ENCODE measurements at regions not wholly inside any gene's neighbourhood (a gene's known extent, or its start where the extent isn't known, plus 50 kb on each side); places are given as distances from the start of the nearest gene placed in this dataset.

- in situ Hi-C loops (cut with MboI; ENCODE audit: low pct_unique_long_range_greater_than_20kb, low sequenced_read_pairs, unreplicated experiment): no loop called here
- TF ChIP-seq, protein P1, sequence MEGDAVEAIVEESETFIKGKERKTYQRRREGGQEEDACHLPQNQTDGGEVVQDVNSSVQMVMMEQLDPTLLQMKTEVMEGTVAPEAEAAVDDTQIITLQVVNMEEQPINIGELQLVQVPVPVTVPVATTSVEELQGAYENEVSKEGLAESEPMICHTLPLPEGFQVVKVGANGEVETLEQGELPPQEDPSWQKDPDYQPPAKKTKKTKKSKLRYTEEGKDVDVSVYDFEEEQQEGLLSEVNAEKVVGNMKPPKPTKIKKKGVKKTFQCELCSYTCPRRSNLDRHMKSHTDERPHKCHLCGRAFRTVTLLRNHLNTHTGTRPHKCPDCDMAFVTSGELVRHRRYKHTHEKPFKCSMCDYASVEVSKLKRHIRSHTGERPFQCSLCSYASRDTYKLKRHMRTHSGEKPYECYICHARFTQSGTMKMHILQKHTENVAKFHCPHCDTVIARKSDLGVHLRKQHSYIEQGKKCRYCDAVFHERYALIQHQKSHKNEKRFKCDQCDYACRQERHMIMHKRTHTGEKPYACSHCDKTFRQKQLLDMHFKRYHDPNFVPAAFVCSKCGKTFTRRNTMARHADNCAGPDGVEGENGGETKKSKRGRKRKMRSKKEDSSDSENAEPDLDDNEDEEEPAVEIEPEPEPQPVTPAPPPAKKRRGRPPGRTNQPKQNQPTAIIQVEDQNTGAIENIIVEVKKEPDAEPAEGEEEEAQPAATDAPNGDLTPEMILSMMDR (IDR thresholded peaks at IDR 0.05; ENCODE audit: extremely low read depth, insufficient read depth, missing control alignments): peak; percentile 19
- no peak for DNase-seq (ENCODE audit: low spot score)
Observed at GRCh38 chr7:114310345-114311110, 104.1 kb upstream of the FOXP2 start.

- DNase-seq (ENCODE audit: low spot score): no peak
- in situ Hi-C loops (cut with MboI; ENCODE audit: low pct_unique_long_range_greater_than_20kb, low sequenced_read_pairs, unreplicated experiment): no loop called here
- TF ChIP-seq, protein P1 (IDR thresholded peaks at IDR 0.05; ENCODE audit: extremely low read depth, insufficient read depth, missing control alignments): no peak
Observed at GRCh38 chr7:114309729-114310128, 104.9 kb upstream of the FOXP2 start.

GRCh38 chr7:114303301-114303700, 111.3 kb upstream of the FOXP2 start:
- in situ Hi-C loops (cut with MboI; ENCODE audit: low pct_unique_long_range_greater_than_20kb, low sequenced_read_pairs, unreplicated experiment): no loop called here
- TF ChIP-seq, protein P1 (IDR thresholded peaks at IDR 0.05; ENCODE audit: extremely low read depth, insufficient read depth, missing control alignments): no peak
- DNase-seq (ENCODE audit: low spot score): no peak

DNA sequence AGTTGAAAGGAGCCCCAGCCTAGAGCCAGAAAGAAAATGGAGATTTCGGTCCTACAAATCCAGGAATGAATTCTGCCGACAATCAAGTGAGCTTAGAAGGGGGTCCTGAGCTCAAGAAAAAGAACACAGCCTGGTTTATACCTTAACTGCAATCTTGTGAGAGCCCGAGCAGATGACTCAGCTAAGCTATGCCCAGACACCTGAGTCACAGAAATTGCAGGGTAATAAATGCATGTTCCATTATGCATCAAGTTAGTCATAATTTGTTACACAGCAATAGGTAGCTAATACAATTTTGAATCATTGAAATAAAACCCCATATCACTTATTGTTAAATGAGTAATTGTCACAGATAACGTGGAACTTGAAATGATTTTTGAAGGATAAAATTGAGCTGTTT, 111.8 kb upstream of the FOXP2 start:
- DNase-seq (ENCODE audit: low spot score): no peak
- in situ Hi-C loops (cut with MboI; ENCODE audit: low pct_unique_long_range_greater_than_20kb, low sequenced_read_pairs, unreplicated experiment): no loop called here
- TF ChIP-seq, protein P1 (IDR thresholded peaks at IDR 0.05; ENCODE audit: extremely low read depth, insufficient read depth, missing control alignments): no peak

GRCh38 chr7:114298011-114298410, 116.6 kb upstream of the FOXP2 start:
- in situ Hi-C loops (cut with MboI; ENCODE audit: low pct_unique_long_range_greater_than_20kb, low sequenced_read_pairs, unreplicated experiment): no loop called here
- TF ChIP-seq, protein P1 (IDR thresholded peaks at IDR 0.05; ENCODE audit: extremely low read depth, insufficient read depth, missing control alignments): no peak

DNA sequence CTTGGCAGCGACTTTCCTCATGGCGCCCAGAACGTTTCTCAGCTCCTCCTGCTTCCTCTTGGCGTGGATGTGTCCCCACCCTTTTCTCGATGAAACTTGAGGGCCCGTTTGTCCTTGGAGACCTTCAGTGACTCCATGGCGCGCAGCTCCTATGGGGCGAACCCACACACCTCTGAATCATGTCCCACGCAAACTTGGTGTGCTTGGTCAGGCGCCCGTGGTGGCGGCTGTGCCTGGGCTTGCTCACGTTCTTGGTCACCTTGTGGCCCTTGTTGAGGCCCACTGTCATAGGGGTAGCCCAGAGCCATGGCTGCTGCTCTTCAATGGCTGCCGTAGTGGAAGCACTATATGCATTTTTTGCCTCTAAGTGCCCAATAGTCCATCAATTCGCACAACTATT, 117.5 kb upstream of the FOXP2 start:
- in situ Hi-C loops (cut with MboI; ENCODE audit: low pct_unique_long_range_greater_than_20kb, low sequenced_read_pairs, unreplicated experiment): no loop called here
- TF ChIP-seq, protein P1 (IDR thresholded peaks at IDR 0.05; ENCODE audit: extremely low read depth, insufficient read depth, missing control alignments): no peak
- no peak for DNase-seq (ENCODE audit: low spot score)

More at GRCh38 chr7:114298011-114298410, 116.6 kb upstream of the FOXP2 start:
- DNase-seq (ENCODE audit: low spot score): no peak

All from GM13977 (cell line).